IMR-90 (cell line): ENCODE measurements at regions not wholly inside any gene's neighbourhood (a gene's known extent, or its start where the extent isn't known, plus 50 kb on each side); places are given as distances from the start of the nearest gene placed in this dataset.

Experiments
- ATAC-seq: fragments of 200-7000 bp; cut with Tn5 transposase; 2 replicates; pipeline ENCODE4 v1.9.1; 2020; ENCODE audit warnings: low read depth, mild to moderate bottlenecking, moderate library complexity
- BruUV-seq: library from RNA; stranded (reverse); fragments of 400-500 nt; replicated peaks from 2 replicates; lab custom pipeline; 2021; lab: Mats Ljungman, UMichigan
- CTCF ChIA-PET: fragments of 300-600 bp; formaldehyde crosslinking; extraction: SDS; loops from one replicate; lab custom pipeline; 2021; ENCODE audit warnings: antibody characterized with exemption; lab: Yijun Ruan, JAX
- POLR2A ChIA-PET: fragments of 300-600 bp; sonication (Branson Sonifier 250); formaldehyde crosslinking; loops from one replicate; lab custom pipeline; 2022; ENCODE audit warnings: antibody characterized with exemption; ENCODE audit not compliant: unreplicated experiment; lab: Charles Lee
- DNase-seq: peaks from one replicate; pipeline ENCODE4 v3.0.0; 2013
- H2AFZ ChIP-seq: replicated peaks from 2 replicates; pipeline ENCODE3; 2013; ENCODE audit warnings: low read length, mild to moderate bottlenecking; ENCODE audit not compliant: poor library complexity
- H2AK5ac ChIP-seq: 2 replicates; pipeline ENCODE4 v1.6.1; 2013; ENCODE audit warnings: low read depth, low read length, inconsistent platforms
- H2AK9ac ChIP-seq: replicated peaks from 2 replicates; pipeline ENCODE3; 2013; ENCODE audit warnings: mild to moderate bottlenecking, low read depth, low read length, moderate library complexity; ENCODE audit not compliant: poor library complexity
- H2BK120ac ChIP-seq: 2 replicates; pipeline ENCODE4 v1.6.1; 2013; ENCODE audit warnings: low read depth, low read length, inconsistent platforms
- H2BK15ac ChIP-seq: 3 replicates; pipeline ENCODE4 v1.6.1; 2013; ENCODE audit warnings: low read depth, low read length, inconsistent platforms
- H2BK20ac ChIP-seq: 2 replicates; pipeline ENCODE4 v1.6.1; 2013; ENCODE audit warnings: low read depth, mild to moderate bottlenecking, inconsistent platforms, low read length, moderate library complexity
- H2BK5ac ChIP-seq: 2 replicates; pipeline ENCODE4 v1.6.1; 2013; ENCODE audit warnings: mild to moderate bottlenecking, low read depth, low read length, inconsistent platforms; ENCODE audit not compliant: poor library complexity, severe bottlenecking
- H3K14ac ChIP-seq: replicated peaks from 2 replicates; pipeline ENCODE4 v1.6.1; 2013; ENCODE audit warnings: low read depth, low read length, inconsistent platforms
- H3K18ac ChIP-seq: 2 replicates; pipeline ENCODE4 v1.6.1; 2013; ENCODE audit warnings: low read depth, low read length, control low read depth
- H3K23ac ChIP-seq: 2 replicates; pipeline ENCODE4 v1.6.1; 2013; ENCODE audit warnings: low read depth, low read length, inconsistent platforms
- H3K27ac ChIP-seq: 2 replicates; pipeline ENCODE4 v1.5.1; 2013; ENCODE audit warnings: mild to moderate bottlenecking, control low read depth, low read length; ENCODE audit not compliant: insufficient read depth
- H3K27me3 ChIP-seq: 2 replicates; pipeline ENCODE4 v1.6.1; 2013; ENCODE audit warnings: low read length; ENCODE audit not compliant: control insufficient read depth, insufficient read depth
- H3K36me3 ChIP-seq: 2 replicates; pipeline ENCODE4 v1.6.1; 2013; ENCODE audit warnings: low read length, mixed read lengths; ENCODE audit not compliant: control insufficient read depth, insufficient read depth
- H3K4ac ChIP-seq: 2 replicates; pipeline ENCODE4 v1.6.1; 2013; ENCODE audit warnings: low read depth, low read length, inconsistent platforms
- H3K4me1 ChIP-seq: 2 replicates; pipeline ENCODE4 v1.6.1; 2013; ENCODE audit warnings: low read length, mixed read lengths; ENCODE audit not compliant: control insufficient read depth, insufficient read depth
- H3K4me2 ChIP-seq: 2 replicates; pipeline ENCODE4 v1.6.1; 2013; ENCODE audit warnings: low read depth, mild to moderate bottlenecking, control low read depth, low read length, moderate library complexity
- H3K4me3 ChIP-seq: 2 replicates; pipeline ENCODE4 v1.5.1; 2013; ENCODE audit warnings: low read depth, mild to moderate bottlenecking, control low read depth, low read length, moderate library complexity; ENCODE audit not compliant: insufficient read depth
- H3K56ac ChIP-seq: 2 replicates; pipeline ENCODE4 v1.6.1; 2013; ENCODE audit warnings: low read length, inconsistent platforms; ENCODE audit not compliant: insufficient read depth; ENCODE audit errors: extremely low read depth
- H3K79me1 ChIP-seq, 2 experiments: 2 replicates each; pipeline ENCODE4 v1.6.1; 2013; ENCODE audit warnings: low read length in 2 of 2, inconsistent platforms in 1 of 2, low read depth in 1 of 2
- H3K9ac ChIP-seq: 2 replicates; pipeline ENCODE4 v1.6.1; 2013; ENCODE audit warnings: low read depth, low read length, control low read depth
- H3K9me1 ChIP-seq: 2 replicates; pipeline ENCODE4 v1.6.1; 2013; ENCODE audit warnings: low read length, inconsistent platforms; ENCODE audit not compliant: insufficient read depth
- H3K9me3 ChIP-seq: 2 replicates; pipeline ENCODE4 v1.6.1; 2013; ENCODE audit warnings: low read length; ENCODE audit not compliant: control insufficient read depth, insufficient read depth
- H4K20me1 ChIP-seq: 2 replicates; pipeline ENCODE4 v1.6.1; 2013; ENCODE audit warnings: low read length, inconsistent platforms; ENCODE audit not compliant: insufficient read depth
- H4K5ac ChIP-seq: 2 replicates; pipeline ENCODE4 v1.6.1; 2013; ENCODE audit warnings: mild to moderate bottlenecking, low read depth, low read length, control low read depth
- H4K8ac ChIP-seq, 2 experiments: 2 replicates each; pipeline ENCODE4 v1.6.1; 2013; ENCODE audit warnings: low read depth in 2 of 2, low read length in 2 of 2, control low read depth in 1 of 2, inconsistent platforms in 1 of 2
- H4K91ac ChIP-seq: 2 replicates; pipeline ENCODE4 v1.6.1; 2013; ENCODE audit warnings: low read depth, low read length, inconsistent platforms; ENCODE audit not compliant: insufficient read depth
- BHLHE40 ChIP-seq: fragments of 150-350 bp; IDR thresholded peaks from 2 replicates; pipeline ENCODE4 v1.6.1; 2016; ENCODE audit warnings: mild to moderate bottlenecking, low read depth, low read length
- CEBPB ChIP-seq: IDR thresholded peaks from 2 replicates; pipeline ENCODE4 v1.6.1; 2012; ENCODE audit warnings: low read depth, low read length, improper control_type of control experiment
- CHD1 ChIP-seq: IDR thresholded peaks from 2 replicates; pipeline ENCODE4 v1.6.1; 2012; ENCODE audit warnings: low read depth, low read length, improper control_type of control experiment
- FOS ChIP-seq: fragments of 150-350 bp; IDR thresholded peaks from 2 replicates; pipeline ENCODE4 v1.6.1; 2016; ENCODE audit warnings: low read depth, low read length
- MAFK ChIP-seq: IDR thresholded peaks from 2 replicates; pipeline ENCODE4 v1.6.1; 2012; ENCODE audit warnings: low read depth, low read length, improper control_type of control experiment
- MAZ ChIP-seq: IDR thresholded peaks from 2 replicates; pipeline ENCODE4 v1.6.1; 2012; ENCODE audit warnings: low read depth, mild to moderate bottlenecking, low read length, improper control_type of control experiment, moderate library complexity, borderline replicate concordance
- MXI1 ChIP-seq: IDR thresholded peaks from 2 replicates; pipeline ENCODE4 v1.6.1; 2012; ENCODE audit warnings: low read depth, mild to moderate bottlenecking, low read length, moderate library complexity, borderline replicate concordance
- NFE2L2 ChIP-seq: fragments of 150-350 bp; IDR thresholded peaks from 2 replicates; pipeline ENCODE4 v1.6.1; 2016; ENCODE audit warnings: low read depth, mild to moderate bottlenecking, low read length
- POLR2A ChIP-seq: IDR thresholded peaks from 2 replicates; pipeline ENCODE4 v1.6.1; 2012; ENCODE audit warnings: mild to moderate bottlenecking, low read depth, low read length
- RAD21 ChIP-seq: IDR thresholded peaks from 2 replicates; pipeline ENCODE4 v1.6.1; 2012; ENCODE audit warnings: low read length, improper control_type of control experiment
- RCOR1 ChIP-seq: IDR thresholded peaks from 2 replicates; pipeline ENCODE4 v1.6.1; 2012; ENCODE audit warnings: mild to moderate bottlenecking, low read length, improper control_type of control experiment; ENCODE audit not compliant: insufficient replicate concordance
- RFX5 ChIP-seq: IDR thresholded peaks from 2 replicates; pipeline ENCODE4 v1.8.0; 2012; ENCODE audit warnings: low read depth, mild to moderate bottlenecking, low read length, moderate library complexity
- SMC3 ChIP-seq: fragments of 150-350 bp; IDR thresholded peaks from 2 replicates; pipeline ENCODE4 v1.6.1; 2016; ENCODE audit warnings: low read depth, mild to moderate bottlenecking, antibody characterized with exemption, low read length, moderate library complexity
- USF2 ChIP-seq: fragments of 150-350 bp; IDR thresholded peaks from 2 replicates; pipeline ENCODE4 v1.6.1; 2017; ENCODE audit warnings: mild to moderate bottlenecking, antibody characterized with exemption, low read length, low read depth
- WGBS, 2 experiments: methylation state at CpG; one replicate each; pipeline versions ENCODE4 v1.1.5 to v1.1.7; 2013; ENCODE audit warnings: missing lambda C conversion rate in 2 of 2; ENCODE audit not compliant: insufficient read length in 1 of 2; ENCODE audit errors: extremely low coverage in 2 of 2; 5-methylcytosine and 5-hydroxymethylcytosine counted together
- dilution Hi-C: fragments of 300-500 bp; cut with HindIII; formaldehyde crosslinking; loops from one replicate; pipeline ENCODE4 v1.14.3; 2018; ENCODE audit warnings: low sequenced_read_pairs; ENCODE audit not compliant: unreplicated experiment
- in situ Hi-C: fragments of 300-500 bp; cut with MboI; formaldehyde crosslinking; loops from 3 replicates; pipeline ENCODE4 v1.14.3; 2019; ENCODE audit warnings: low sequenced_read_pairs, inconsistent platforms, mixed read lengths
- intact Hi-C: fragments of 100-400 bp; cut with micrococcal nuclease; formaldehyde crosslinking; loops from 2 replicates; pipeline ENCODE4 v1.10.0; 2022
- TF ChIP-seq, protein P1 (sequence below): fragments of 150-350 bp; IDR thresholded peaks from 2 replicates; pipeline ENCODE4 v1.6.1; 2016; ENCODE audit warnings: low read depth, mild to moderate bottlenecking, low read length, moderate library complexity, borderline replicate concordance
- TF ChIP-seq, protein P2 (sequence below): conservative IDR thresholded peaks from 2 replicates; pipeline ENCODE4 v1.5.1; 2012; ENCODE audit warnings: mild to moderate bottlenecking, low read depth, low read length, improper control_type of control experiment

- Histone ChIP-seq H2BK5ac (no peak overlapping the region), H4K91ac (no peak overlapping the region), H2BK15ac (no peak overlapping the region), H3K27me3 (no peaks in the 10 kb centered on the region), H3K14ac (no peak overlapping the region), H2AK5ac (no peak overlapping the region), H3K4me1 (no peaks in the 10 kb centered on the region), H3K4ac (no peak overlapping the region), H3K4me2 (no peak overlapping the region), H2AK9ac (no peak overlapping the region), H3K9me1 (no peaks in the 10 kb centered on the region), H3K9me3 (no peaks in the 10 kb centered on the region), H3K79me1 (no peaks in the 10 kb centered on the region), H4K20me1 (no peaks in the 10 kb centered on the region), H3K36me3 (no peaks in the 10 kb centered on the region), H3K23ac (no peak overlapping the region), H3K9ac (no peak overlapping the region), H2BK20ac (no peak overlapping the region), H4K8ac (no peak overlapping the region), H3K56ac (no peak overlapping the region), H4K5ac (no peak overlapping the region), H3K27ac (no peak overlapping the region), H3K4me3 (no peak overlapping the region), H3K18ac (no peak overlapping the region), H2BK120ac (no peak overlapping the region), H2AFZ (no peak overlapping the region)
- in situ Hi-C loops, result no loop called here
- dilution Hi-C loops, result no loop called here
- ChIA-PET POLR2A (no interaction called here), CTCF (no interaction called here)
- intact Hi-C loops, result loop anchor here (10.0 kb wide), 1 partner anchor 617 kb away; no protein-coding TSS in a partner anchor
- BruUV-seq, result no TSS peak
- ATAC-seq (no peak), DNase-seq (no peak)
- no peak for TF ChIP-seq MAZ
- no peak for TF ChIP-seq MAFK
- TF ChIP-seq, protein P1, sequence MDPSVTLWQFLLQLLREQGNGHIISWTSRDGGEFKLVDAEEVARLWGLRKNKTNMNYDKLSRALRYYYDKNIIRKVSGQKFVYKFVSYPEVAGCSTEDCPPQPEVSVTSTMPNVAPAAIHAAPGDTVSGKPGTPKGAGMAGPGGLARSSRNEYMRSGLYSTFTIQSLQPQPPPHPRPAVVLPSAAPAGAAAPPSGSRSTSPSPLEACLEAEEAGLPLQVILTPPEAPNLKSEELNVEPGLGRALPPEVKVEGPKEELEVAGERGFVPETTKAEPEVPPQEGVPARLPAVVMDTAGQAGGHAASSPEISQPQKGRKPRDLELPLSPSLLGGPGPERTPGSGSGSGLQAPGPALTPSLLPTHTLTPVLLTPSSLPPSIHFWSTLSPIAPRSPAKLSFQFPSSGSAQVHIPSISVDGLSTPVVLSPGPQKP, result no peak
- no peak for TF ChIP-seq USF2
- TF ChIP-seq, protein P2, sequence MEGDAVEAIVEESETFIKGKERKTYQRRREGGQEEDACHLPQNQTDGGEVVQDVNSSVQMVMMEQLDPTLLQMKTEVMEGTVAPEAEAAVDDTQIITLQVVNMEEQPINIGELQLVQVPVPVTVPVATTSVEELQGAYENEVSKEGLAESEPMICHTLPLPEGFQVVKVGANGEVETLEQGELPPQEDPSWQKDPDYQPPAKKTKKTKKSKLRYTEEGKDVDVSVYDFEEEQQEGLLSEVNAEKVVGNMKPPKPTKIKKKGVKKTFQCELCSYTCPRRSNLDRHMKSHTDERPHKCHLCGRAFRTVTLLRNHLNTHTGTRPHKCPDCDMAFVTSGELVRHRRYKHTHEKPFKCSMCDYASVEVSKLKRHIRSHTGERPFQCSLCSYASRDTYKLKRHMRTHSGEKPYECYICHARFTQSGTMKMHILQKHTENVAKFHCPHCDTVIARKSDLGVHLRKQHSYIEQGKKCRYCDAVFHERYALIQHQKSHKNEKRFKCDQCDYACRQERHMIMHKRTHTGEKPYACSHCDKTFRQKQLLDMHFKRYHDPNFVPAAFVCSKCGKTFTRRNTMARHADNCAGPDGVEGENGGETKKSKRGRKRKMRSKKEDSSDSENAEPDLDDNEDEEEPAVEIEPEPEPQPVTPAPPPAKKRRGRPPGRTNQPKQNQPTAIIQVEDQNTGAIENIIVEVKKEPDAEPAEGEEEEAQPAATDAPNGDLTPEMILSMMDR, result no peak
- TF ChIP-seq FOS, result no peak
- TF ChIP-seq SMC3, result no peak
- TF ChIP-seq CHD1, result no peak
- TF ChIP-seq MXI1, result no peak
- no peak for TF ChIP-seq POLR2A
- TF ChIP-seq CEBPB, result no peak
- TF ChIP-seq RAD21, result no peak
- TF ChIP-seq BHLHE40, result no peak
- no peak for TF ChIP-seq NFE2L2
- TF ChIP-seq RFX5, result no peak
- no peak for TF ChIP-seq RCOR1
- WGBS, 2 experiments, result 20% methylated on average over 1 of the region's 4 CpGs; no CpG with 5 or more reads in 1 of the 2 experiments
These were observed 76.4 kb upstream of the MARK1 start for GRCh38 chr1:220451532-220451931.
